Loucy (cell line): ENCODE measurements at regions not wholly inside any gene's neighbourhood (a gene's known extent, or its start where the extent isn't known, plus 50 kb on each side); places are given as distances from the start of the nearest gene placed in this dataset.

Source experiments
- CTCF ChIP-seq: fragments of 200-600 bp; sonication (generic); conservative IDR thresholded peaks from 2 replicates; pipeline ENCODE4 v1.5.1; 2014; ENCODE audit warnings: mild to moderate bottlenecking, antibody characterized with exemption, low read length
- EZH2phosphoT487 ChIP-seq: fragments of 200-600 bp; IDR thresholded peaks from 2 replicates; pipeline ENCODE4 v1.6.1; 2018; ENCODE audit warnings: antibody characterized with exemption, mild to moderate bottlenecking, moderate library complexity, borderline replicate concordance

GRCh38 chr5:58228896-58229295 is 231.0 kb downstream of the PLK2 start:
- TF ChIP-seq CTCF (no peak), EZH2phosphoT487 (no peak)
